Tongue (tissue), 2 donors: ENCODE measurements at regions not wholly inside any gene's neighbourhood (a gene's known extent, or its start where the extent isn't known, plus 50 kb on each side); places are given as distances from the start of the nearest gene placed in this dataset. TPM values are rescaled to one million over a fixed set of nuclear protein-coding genes. Genes with fewer than 3 reads are reported as not detected.

Experiments used
- DNase-seq: peaks from one replicate; pipeline ENCODE4 v3.0.0-alpha.2; 2015
- small RNA-seq: library from RNA; depleted of rRNA; stranded (forward); fragments of <200 nt; gene quantifications from one replicate; pipeline ENCODE3, GENCODE V24; 2014; ENCODE audit warnings: low replicate concordance

DNA sequence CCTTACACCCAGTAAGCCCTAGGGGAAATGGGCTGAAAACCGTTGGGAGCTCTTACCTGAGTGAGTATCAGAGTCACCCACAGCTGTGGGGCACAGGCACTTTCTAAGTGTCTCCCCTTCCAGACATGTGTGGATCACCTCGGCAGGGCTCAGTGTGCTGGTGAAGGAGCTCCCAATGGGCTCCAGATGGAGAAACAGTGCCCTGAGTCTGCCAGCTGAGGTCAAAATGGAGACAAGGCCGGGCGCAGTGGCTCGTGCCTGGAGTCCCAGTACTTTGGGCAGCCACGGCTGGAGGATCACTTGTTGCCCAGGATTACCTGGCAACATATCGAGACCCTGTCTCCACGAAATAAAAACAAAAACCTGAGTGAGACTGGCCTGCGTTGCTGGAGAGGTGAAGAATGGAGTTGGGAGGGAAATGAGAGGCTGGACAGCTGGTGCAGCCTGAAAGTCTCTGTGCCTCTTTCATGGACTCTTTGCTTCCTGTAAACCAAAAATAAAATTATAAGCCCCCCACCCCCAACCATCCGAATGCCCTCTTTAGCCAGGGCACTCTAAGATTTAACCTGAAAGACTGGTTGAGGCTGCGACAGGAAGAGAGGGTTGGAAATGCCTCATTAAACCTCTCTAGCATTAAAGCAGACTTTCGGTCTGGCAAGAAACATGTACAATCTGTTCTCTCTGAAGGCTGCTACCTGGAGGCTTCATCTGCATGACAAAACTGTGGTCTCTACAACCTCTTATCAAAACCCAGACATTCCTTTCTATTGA lies 111.8 kb downstream of the SNX19 start:
- DNase-seq, result no peak

- DNase-seq, result no peak
Observed at GRCh38 chr11:130806746-130807145, 109.5 kb downstream of the SNX19 start.

GRCh38 chr11:130808541-130808940 lies 107.7 kb downstream of the SNX19 start:
- no peak for DNase-seq

- no peak for DNase-seq
Observed at GRCh38 chr11:130813196-130813595, 103.1 kb downstream of the SNX19 start.

- DNase-seq, result no peak
Observed at GRCh38 chr11:130813638-130814037, 102.6 kb downstream of the SNX19 start.

DNA sequence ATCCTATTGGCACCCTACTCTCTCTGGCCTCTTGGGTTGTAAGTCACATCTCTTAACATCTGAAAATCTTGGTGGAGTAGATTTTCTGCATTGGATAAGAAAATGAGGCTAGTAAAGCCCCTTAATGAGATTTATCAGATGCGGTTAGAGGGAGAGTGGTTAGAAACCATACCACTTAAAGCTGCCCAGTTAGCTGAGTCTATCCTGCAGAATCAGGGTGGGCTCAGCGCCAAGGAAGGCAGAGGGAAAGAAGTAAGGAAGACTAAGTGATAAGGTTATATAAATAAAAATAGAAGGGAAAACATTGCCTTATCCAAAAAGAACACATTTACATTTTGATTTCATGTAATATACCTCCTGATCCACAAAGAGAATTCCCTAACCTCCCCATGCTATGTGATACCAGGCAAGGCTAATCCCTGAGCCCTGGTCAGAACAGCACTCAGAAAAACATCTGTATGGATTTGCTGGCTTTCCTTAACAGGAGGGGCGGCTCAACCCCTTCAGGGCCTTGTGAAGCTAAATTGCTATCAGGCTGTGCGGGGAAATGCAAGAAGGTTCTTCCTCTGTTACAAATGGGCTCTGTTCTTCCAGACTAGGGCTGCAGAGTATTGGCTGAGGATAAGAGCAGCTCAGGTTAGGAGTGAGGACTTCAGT lies 101.7 kb downstream of the SNX19 start:
- peak; percentile 76 for DNase-seq

- no peak for DNase-seq
Observed at GRCh38 chr11:130815097-130815802, 101.0 kb downstream of the SNX19 start.

DNA sequence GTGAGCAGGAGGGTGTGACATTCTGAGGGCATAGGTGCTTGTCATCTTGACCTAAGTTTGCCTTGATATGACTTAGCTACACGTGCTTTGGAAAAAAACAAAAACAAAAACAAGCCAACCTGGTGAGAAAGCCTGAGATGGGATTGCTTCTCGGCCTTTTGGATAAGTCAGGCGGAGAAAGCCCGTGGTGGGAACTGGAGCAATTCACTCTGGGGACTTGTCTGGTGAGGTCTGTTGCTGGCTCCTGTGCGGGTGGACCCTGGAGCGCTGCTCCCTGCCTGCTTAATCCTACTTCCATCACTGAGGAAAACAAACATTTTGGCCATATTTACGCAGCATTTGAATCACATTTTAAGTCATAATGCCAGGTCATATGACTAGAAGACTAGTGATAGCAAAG lies 100.3 kb downstream of the SNX19 start:
- no peak for DNase-seq

- DNase-seq, result peak; percentile 32
Observed at GRCh38 chr11:130816546-130817329, 99.5 kb downstream of the SNX19 start.

DNA sequence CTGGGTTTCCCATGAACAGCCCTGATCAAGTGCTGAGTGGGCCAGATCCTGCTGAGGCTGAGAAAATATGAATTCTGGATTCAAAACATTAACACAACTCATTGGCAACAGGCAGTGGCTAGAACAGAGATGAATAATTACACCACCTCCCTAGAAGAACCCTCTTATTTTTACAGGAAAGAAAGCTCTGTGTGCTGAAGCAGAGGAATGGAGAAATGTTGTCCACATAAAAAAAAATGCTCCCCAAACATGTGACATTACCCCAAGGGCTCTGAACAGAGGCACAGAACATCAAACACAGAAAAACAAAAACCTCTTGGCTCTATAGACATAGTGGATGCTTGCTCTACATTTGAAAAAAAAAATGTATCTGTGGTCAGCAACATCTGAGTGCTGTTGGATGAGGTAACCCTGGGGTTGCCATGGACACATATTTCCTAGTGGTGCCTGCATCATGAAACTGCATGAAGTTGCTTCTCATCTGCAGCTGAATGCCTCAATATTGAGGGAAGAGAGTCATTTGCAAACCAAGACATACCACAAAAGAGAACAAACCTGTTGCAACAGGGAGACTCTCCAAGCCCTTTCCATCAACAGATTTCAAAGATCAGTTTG lies 98.8 kb downstream of the SNX19 start:
- DNase-seq, result peak; percentile 77

- DNase-seq, result no peak
Observed at GRCh38 chr11:130819625-130820024, 96.7 kb downstream of the SNX19 start.

Small RNA genes in the stretch of these regions (small RNA-seq; reads per million reads assigned to genes)
- gene AP004371.1, result not detected
- gene MIR8052, result not detected
